Hepatocyte (in vitro differentiated cells): ENCODE measurements at regions not wholly inside any gene's neighbourhood (a gene's known extent, or its start where the extent isn't known, plus 50 kb on each side); places are given as distances from the start of the nearest gene placed in this dataset.

ENCODE experiments used
- DNase-seq: peaks from one replicate; pipeline ENCODE4 v3.0.0-alpha.2; 2016; ENCODE audit warnings: low spot score
- H2AFZ ChIP-seq: fragments of 200-600 bp; sonication (generic); 2 replicates; pipeline ENCODE4 v1.6.0; 2016; ENCODE audit warnings: antibody characterized with exemption, mild to moderate bottlenecking
- H3K27ac ChIP-seq: fragments of 200-600 bp; sonication (generic); 2 replicates; pipeline ENCODE4 v1.5.1; 2016; ENCODE audit warnings: mild to moderate bottlenecking
- H3K27me3 ChIP-seq: fragments of 200-600 bp; sonication (generic); 2 replicates; pipeline ENCODE4 v1.6.1; 2016
- H3K36me3 ChIP-seq: fragments of 200-600 bp; sonication (generic); replicated peaks from 2 replicates; pipeline ENCODE4 v1.5.1; 2016; ENCODE audit warnings: low read depth; ENCODE audit not compliant: insufficient read depth
- H3K4me1 ChIP-seq: fragments of 200-600 bp; sonication (generic); 2 replicates; pipeline ENCODE4 v1.5.1; 2016; ENCODE audit warnings: mild to moderate bottlenecking, moderate library complexity; ENCODE audit not compliant: insufficient read depth
- H3K4me2 ChIP-seq: fragments of 200-600 bp; sonication (generic); 2 replicates; pipeline ENCODE4 v1.6.0; 2016
- H3K4me3 ChIP-seq: fragments of 200-600 bp; sonication (generic); 2 replicates; pipeline ENCODE4 v1.5.1; 2016; ENCODE audit warnings: mild to moderate bottlenecking
- H3K79me2 ChIP-seq: fragments of 200-600 bp; sonication (generic); 2 replicates; pipeline ENCODE4 v1.6.0; 2017; ENCODE audit warnings: mild to moderate bottlenecking
- H3K9me2 ChIP-seq: fragments of 200-600 bp; sonication (generic); replicated peaks from 2 replicates; pipeline ENCODE4 v1.6.0; 2017; ENCODE audit warnings: mild to moderate bottlenecking; ENCODE audit not compliant: insufficient read depth
- H3K9me3 ChIP-seq: fragments of 200-600 bp; sonication (generic); 2 replicates; pipeline ENCODE4 v1.5.1; 2016; ENCODE audit warnings: low read depth, mild to moderate bottlenecking
- H4K20me1 ChIP-seq: fragments of 200-600 bp; sonication (generic); 2 replicates; pipeline ENCODE4 v1.6.0; 2016; ENCODE audit warnings: mild to moderate bottlenecking; ENCODE audit not compliant: insufficient read depth, poor library complexity, severe bottlenecking
- CTCF ChIP-seq: fragments of 200-600 bp; sonication (generic); IDR thresholded peaks from 2 replicates; pipeline ENCODE4 v1.5.1; 2016; ENCODE audit warnings: antibody characterized with exemption, mild to moderate bottlenecking; ENCODE audit not compliant: poor library complexity
- EZH2 ChIP-seq: fragments of 200-600 bp; sonication (generic); IDR thresholded peaks from 2 replicates; pipeline ENCODE4 v1.6.1; 2016; ENCODE audit warnings: antibody characterized with exemption, mild to moderate bottlenecking, borderline replicate concordance
- EZH2phosphoT487 ChIP-seq: fragments of 200-600 bp; sonication (generic); IDR thresholded peaks from one replicate; pipeline ENCODE4 v1.6.1; 2018; ENCODE audit warnings: antibody characterized with exemption, mild to moderate bottlenecking, low read depth, moderate library complexity; ENCODE audit not compliant: unreplicated experiment, severe bottlenecking
- WGBS: methylation state at CpG from one replicate; pipeline ENCODE4 v1.1.6; 2016; ENCODE audit warnings: low lambda C conversion rate; ENCODE audit errors: missing lambda C conversion rate; 5-methylcytosine and 5-hydroxymethylcytosine counted together

- Histone ChIP-seq H3K27ac (no peak overlapping the region), H3K79me2 (no peaks in the 10 kb centered on the region), H4K20me1 (no peaks in the 10 kb centered on the region), H3K9me3 (no peaks in the 10 kb centered on the region), H2AFZ (no peak overlapping the region), H3K27me3 (no peaks in the 10 kb centered on the region), H3K4me2 (no peak overlapping the region), H3K4me1 (no peaks in the 10 kb centered on the region), H3K9me2 (no peaks in the 10 kb centered on the region), H3K4me3 (no peak overlapping the region), H3K36me3 (no peaks in the 10 kb centered on the region)
- TF ChIP-seq EZH2phosphoT487 (no peak), CTCF (no peak), EZH2 (no peak)
- no peak for DNase-seq
- WGBS = 79% methylated on average over 11 of the region's 11 CpGs
Observed at GRCh38 chr9:119986713-119987112, 593.3 kb downstream of the CDK5RAP2 start.

- H3K4me1 ChIP-seq = no peaks in the 10 kb centered on the region
- TF ChIP-seq CTCF = no peak
- no peak for TF ChIP-seq EZH2phosphoT487
- TF ChIP-seq EZH2 = no peak
- WGBS = 75% methylated on average over 4 of the region's 4 CpGs
- H3K4me3 ChIP-seq = no peak overlapping the region
- H4K20me1 ChIP-seq = no peaks in the 10 kb centered on the region
- no peak overlapping the region for H2AFZ ChIP-seq
- no peaks in the 10 kb centered on the region for H3K36me3 ChIP-seq
- H3K9me2 ChIP-seq = no peaks in the 10 kb centered on the region
- no peak overlapping the region for H3K27ac ChIP-seq
- H3K4me2 ChIP-seq = no peak overlapping the region
- DNase-seq = no peak
- H3K79me2 ChIP-seq = no peaks in the 10 kb centered on the region
- no peaks in the 10 kb centered on the region for H3K27me3 ChIP-seq
- H3K9me3 ChIP-seq = no peaks in the 10 kb centered on the region
Observed at GRCh38 chr9:119986205-119986604, 593.8 kb downstream of the CDK5RAP2 start.

GRCh38 chr9:119974026-119974425, 604.8 kb upstream of the BRINP1 start:
- Histone ChIP-seq H3K79me2 (no peaks in the 10 kb centered on the region), H3K9me3 (no peaks in the 10 kb centered on the region)

More at GRCh38 chr9:119974026-119974425, 604.8 kb upstream of the BRINP1 start:
- no peaks in the 10 kb centered on the region for H3K4me1 ChIP-seq
- WGBS = 87% methylated on average over 2 of the region's 2 CpGs
- H3K36me3 ChIP-seq = no peaks in the 10 kb centered on the region
- TF ChIP-seq EZH2phosphoT487 (no peak), EZH2 (no peak), CTCF (no peak)
- H4K20me1 ChIP-seq = no peaks in the 10 kb centered on the region
- H3K4me2 ChIP-seq = no peak overlapping the region
- DNase-seq = no peak
- H3K27ac ChIP-seq = no peak overlapping the region
- H2AFZ ChIP-seq = no peak overlapping the region
- no peak overlapping the region for H3K4me3 ChIP-seq
- H3K9me2 ChIP-seq = no peaks in the 10 kb centered on the region
- no peaks in the 10 kb centered on the region for H3K27me3 ChIP-seq
